GM18511 (cell line): ENCODE measurements at regions not wholly inside any gene's neighbourhood (a gene's known extent, or its start where the extent isn't known, plus 50 kb on each side); places are given as distances from the start of the nearest gene placed in this dataset.

Source experiments
- ATAC-seq: cut with Tn5 transposase; IDR thresholded peaks from one replicate; pipeline ENCODE4 v1.9.1; 2021; ENCODE audit warnings: mild to moderate bottlenecking, moderate library complexity; ENCODE audit not compliant: unreplicated experiment

GRCh38 chr2:190809139-190809764, 71.4 kb upstream of the GLS start:
- ATAC-seq, result no peak

- ATAC-seq, result no peak
These were observed 70.6 kb upstream of the GLS start for GRCh38 chr2:190809876-190810525.

GRCh38 chr2:190810981-190811587, 69.5 kb upstream of the GLS start:
- no peak for ATAC-seq

GRCh38 chr2:190811811-190812210, 68.8 kb upstream of the GLS start:
- ATAC-seq, result no peak

- no peak for ATAC-seq
These were observed 67.9 kb upstream of the GLS start for GRCh38 chr2:190812506-190813294.

GRCh38 chr2:190815226-190815625, 65.4 kb upstream of the GLS start:
- no peak for ATAC-seq

GRCh38 chr2:190817082-190817481, 63.5 kb upstream of the GLS start:
- no peak for ATAC-seq

GRCh38 chr2:190819840-190820301, 60.8 kb upstream of the GLS start:
- ATAC-seq, result no peak

- no peak for ATAC-seq
These were observed 60.2 kb upstream of the GLS start for GRCh38 chr2:190820416-190820815.

GRCh38 chr2:190822043-190822442, 58.6 kb upstream of the GLS start:
- ATAC-seq, result no peak

GRCh38 chr2:190827720-190828119, 52.9 kb upstream of the GLS start:
- ATAC-seq, result no peak

- ATAC-seq, result no peak
These were observed 51.0 kb upstream of the GLS start for GRCh38 chr2:190829642-190830041.
